ENCODE measurements at regions not wholly inside any gene's neighbourhood (a gene's known extent, or its start where the extent isn't known, plus 50 kb on each side); places are given as distances from the start of the nearest gene placed in this dataset.
A peak's percentile ranks its signal among the peaks of the same experiment; 100 is the strongest.

DNA sequence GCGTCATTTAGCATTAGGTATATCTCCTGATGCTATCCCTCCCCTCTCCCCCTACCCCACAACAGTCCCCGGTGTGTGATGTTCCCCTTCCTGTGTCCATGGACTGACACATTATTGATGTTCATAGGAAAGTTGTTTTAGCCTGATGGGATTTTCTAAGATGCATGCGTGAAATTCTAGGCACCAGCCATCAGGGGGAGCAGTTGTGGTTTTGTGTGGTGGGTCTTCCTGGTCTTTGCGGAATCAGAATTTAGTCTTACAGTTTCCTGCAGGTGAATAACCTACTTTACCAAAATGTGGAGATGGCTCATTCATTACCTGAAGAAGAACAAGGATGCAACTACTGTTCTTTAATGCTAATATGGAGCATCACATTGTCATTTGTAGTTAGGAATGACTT lies 455.0 kb upstream of the THBS1 start:
- DNase-seq (ENCODE audit: low read depth) = peak; percentile 10

- DNase-seq (ENCODE audit: low read depth) = no peak
Observed at GRCh38 chr15:39127151-39127790, 453.6 kb upstream of the THBS1 start.

DNA sequence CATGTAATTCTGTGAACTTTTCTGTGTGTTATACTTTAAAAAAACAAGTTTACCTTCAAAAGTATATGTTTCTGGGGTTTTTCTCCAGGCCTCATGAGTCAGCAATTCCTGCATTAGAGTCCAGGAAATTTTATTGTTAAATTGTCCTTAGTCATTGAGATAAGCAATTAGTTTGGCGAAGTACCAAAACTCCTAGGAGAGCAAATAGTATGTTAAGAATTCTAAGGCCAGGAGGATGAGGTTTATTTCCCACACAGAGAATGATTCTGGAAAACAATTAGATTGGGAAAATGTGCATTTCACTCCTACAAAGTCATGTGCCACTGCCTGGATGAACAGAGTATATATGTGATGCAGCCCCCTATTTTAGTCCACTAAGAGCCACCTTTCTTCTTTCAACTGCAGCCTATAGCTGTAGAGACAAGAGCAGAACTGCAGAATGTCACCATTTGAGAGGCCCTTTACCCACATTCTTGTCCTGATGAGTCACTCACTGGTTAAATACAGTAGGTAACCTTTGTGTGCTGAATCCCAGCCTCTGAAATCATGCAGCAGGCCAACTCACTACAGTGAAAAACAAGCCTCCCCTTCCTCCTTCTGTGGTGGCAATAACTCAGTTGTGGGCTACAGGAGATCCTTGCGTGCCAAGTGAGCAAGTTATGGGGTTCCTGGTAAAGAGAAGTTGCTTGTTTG lies 452.8 kb upstream of the THBS1 start:
- no peak for DNase-seq (ENCODE audit: low read depth)

DNA sequence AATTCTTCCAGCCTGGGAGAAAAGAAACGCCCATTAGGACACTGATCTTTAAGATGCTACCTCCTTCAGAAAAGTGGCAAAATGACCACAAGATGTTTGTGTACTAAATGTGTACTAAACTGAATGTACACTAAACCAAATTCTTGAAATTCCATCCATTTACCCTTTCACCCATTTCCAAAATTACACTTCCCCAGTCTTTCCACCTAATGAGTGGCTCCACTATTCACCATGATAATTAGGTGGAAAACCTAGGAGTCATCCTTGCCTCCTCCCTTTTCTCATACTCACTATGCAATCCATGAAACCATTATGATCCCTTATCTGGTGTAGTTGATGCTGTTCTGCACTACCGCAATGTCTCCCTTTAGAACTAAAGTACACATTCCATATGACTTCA lies 452.1 kb upstream of the THBS1 start:
- DNase-seq (ENCODE audit: low read depth) = no peak

- no peak for DNase-seq (ENCODE audit: low read depth)
Observed at GRCh38 chr15:39130556-39131379, 450.1 kb upstream of the THBS1 start.

- DNase-seq (ENCODE audit: low read depth) = no peak
Observed at GRCh38 chr15:39131609-39132008, 449.3 kb upstream of the THBS1 start.

GRCh38 chr15:39132070-39132469 lies 448.8 kb upstream of the THBS1 start:
- no peak for DNase-seq (ENCODE audit: low read depth)

DNA sequence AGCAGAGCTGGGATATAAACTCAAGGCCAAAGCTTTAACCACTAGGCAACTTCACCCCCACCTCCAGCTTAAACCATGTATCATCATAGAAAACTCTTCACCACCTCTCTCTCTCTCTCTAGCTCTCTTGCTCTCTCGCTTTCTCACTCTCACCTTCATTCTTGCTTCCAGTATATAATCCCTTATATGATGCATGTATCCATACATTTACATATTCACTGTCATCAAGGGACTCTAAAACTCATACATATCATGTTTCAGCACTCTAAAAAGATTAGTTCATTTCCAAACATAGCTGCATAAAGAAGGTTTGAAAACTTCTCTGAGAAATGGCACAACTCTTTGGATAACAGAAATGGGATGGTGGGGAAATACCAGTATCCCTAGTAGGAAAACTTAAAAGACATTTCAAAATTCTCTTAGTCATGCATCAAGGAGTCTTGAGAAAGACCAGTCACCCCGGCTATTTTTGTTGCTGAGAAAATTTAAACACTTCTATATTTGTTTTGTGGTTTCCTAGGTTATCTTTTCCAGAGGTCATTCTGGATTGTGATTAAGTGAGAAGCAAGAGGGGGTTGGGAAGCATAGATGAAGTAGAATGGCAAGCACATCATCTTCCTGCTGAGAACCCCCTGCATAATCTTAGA lies 447.8 kb upstream of the THBS1 start:
- DNase-seq (ENCODE audit: low read depth) = no peak

GRCh38 chr15:39134282-39134681 lies 446.6 kb upstream of the THBS1 start:
- no peak for DNase-seq (ENCODE audit: low read depth)

DNA sequence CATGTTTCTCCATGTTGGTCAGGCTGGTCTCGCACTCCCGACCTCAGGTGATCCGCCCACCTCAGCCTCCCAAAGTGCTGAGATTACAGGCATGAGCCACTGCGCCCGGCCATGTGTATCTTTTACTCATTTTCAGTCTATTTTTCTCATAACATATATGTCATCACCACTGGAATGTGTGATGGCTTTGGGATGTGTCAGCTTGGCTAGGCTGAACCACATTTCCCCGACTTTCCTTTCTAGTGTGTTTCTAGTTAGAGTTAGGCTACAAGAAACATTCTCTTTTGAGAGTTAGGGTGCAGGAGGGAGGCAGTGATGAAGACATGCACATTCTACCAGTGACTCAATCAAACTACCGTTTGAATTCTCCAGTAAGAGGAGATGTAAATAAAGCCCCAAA lies 444.9 kb upstream of the THBS1 start:
- DNase-seq (ENCODE audit: low read depth) = no peak

DNA sequence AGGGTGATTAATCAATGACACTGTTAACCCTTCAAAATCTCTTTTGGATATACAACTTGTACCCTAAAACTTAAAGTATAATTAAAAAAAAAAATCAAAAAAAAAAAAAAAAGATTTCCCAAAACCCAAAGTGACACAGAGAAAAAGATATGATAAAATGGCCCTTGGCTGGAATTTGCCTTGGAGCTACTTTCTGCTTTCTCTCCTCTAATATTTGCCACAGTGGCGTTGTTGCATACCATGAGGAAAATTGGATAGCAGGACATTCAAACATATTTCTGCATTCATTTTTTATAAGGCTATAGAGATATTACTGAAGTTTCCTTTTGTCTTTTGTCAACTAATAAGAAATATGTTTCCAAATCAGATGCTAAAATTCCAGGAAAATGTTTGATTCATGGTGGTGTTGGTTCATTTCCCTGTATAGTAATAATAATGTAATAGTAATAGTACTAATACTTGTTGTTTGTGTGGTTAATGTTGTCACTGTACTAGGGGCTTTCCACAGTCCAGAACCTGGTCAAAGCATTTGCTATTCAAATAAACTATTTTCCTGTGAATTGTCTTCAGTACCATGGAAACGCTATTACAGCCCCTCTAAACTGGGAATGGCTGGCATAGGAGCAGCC lies 441.3 kb upstream of the THBS1 start:
- DNase-seq (ENCODE audit: low read depth) = no peak

GRCh38 chr15:39140060-39140604 lies 440.7 kb upstream of the THBS1 start:
- DNase-seq (ENCODE audit: low read depth) = no peak

GRCh38 chr15:39142500-39142899 lies 438.4 kb upstream of the THBS1 start:
- no peak for DNase-seq (ENCODE audit: low read depth)

DNA sequence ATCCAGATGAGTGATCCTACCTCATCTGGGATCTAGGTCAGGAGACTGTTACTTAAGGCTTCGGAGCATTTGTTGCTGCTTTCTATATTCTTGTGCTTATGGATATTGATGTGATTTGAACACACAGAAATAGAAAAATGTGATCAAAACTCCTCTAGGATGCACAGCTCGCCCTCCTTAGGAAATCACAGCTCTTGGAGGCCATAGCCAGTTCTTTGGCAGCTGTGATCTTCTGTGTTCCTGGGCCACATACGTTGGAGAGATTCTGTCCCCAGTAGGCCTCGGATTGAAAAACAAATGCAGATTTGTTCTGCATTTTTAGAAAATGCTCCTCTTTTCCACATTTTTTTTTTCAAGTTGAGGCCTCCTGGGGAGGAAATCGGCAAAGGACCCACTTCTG lies 437.4 kb upstream of the THBS1 start:
- DNase-seq (ENCODE audit: low read depth) = no peak

DNA sequence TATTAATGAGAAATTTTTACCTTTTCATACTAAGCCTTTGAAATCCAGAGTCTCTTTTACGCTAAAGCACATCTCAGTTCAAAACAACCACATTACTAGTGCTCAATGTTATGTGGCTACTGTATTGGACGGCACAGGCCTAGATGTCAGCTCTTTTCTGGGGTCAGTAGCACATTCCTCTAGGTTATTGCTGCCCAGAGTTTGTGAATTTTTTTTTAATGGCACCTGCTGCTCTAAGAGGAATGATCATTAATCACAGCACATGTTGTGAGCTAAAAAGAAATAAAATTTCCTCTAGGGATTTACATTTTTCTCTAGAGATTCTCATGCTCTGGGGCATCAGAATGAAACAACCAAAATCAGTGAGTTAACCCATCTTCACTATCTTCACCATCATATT lies 436.8 kb upstream of the THBS1 start:
- no peak for DNase-seq (ENCODE audit: low read depth)

DNA sequence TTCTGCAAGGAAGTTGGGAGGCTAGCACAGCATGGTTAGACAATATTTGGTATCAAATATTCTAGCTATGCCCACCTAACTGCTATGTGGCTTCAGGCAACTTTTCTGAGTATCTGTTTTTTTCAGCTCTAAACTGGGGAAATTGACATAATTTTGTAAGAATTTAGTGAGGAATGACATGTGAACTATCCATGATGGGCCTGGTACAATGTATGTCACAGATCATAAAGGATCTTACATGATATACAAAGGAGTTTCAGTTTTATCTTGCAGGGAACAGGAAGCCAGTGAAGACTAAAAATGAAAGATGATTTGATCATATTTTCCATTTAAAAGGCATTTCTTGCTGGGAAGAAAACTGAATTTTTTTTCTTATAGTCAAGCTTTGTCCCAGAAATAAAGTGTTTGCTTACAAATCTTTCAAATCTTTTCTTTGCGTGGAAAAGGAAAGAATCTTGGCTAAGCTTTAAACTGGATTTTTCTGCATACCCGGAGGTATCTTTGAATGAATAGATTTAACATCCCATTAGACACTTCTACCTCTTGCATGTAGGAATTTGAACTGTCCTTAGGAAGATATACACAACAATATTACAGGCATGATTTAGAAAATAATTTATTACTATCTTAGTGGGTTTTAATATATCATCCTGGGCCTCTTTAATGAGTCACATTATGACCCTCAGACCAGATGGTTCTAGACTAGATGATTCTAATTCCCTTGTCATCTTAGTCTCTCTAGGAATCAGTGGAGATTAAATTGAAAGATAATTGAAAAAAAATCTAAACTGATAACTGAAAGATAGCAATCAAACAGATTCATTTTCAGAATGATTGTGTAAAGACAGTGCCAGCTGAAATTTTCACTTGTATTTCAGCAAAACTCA lies 436.0 kb upstream of the THBS1 start:
- no peak for DNase-seq (ENCODE audit: low read depth)

DNA sequence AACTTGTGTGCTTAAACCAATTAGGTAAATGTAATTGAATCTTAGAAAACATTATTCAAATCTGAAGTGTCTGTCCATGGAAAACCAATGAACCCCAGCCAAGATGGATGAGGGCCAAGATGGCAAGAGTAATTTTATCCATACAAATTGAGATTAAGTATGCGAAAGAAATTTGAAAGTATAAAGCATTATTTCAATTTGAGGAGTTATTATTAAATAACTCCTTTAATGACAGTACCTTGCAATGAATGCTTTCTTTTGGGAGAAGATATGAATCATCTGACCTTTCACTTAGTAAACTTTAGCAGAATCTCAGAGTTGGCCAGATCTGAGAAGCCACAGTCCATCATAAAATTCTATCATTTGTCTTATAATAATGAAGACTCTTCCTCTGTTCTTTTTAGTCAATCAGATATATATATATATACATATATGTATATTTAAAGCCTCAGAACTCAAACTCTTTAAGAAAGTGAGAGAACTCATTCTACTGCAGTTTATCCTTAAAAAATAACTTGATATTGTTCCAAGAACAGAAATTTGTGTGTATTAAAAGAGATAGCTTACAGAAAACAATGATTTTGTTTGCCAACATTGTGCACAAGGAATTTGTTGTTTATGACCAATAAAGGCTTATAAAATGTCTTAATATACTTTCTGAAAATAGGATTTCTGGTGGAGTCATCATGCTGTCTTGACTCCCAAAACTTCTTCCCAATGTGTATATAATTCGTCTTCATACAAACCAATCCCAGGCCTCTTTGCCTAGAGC lies 434.8 kb upstream of the THBS1 start:
- no peak for DNase-seq (ENCODE audit: low read depth)

DNA sequence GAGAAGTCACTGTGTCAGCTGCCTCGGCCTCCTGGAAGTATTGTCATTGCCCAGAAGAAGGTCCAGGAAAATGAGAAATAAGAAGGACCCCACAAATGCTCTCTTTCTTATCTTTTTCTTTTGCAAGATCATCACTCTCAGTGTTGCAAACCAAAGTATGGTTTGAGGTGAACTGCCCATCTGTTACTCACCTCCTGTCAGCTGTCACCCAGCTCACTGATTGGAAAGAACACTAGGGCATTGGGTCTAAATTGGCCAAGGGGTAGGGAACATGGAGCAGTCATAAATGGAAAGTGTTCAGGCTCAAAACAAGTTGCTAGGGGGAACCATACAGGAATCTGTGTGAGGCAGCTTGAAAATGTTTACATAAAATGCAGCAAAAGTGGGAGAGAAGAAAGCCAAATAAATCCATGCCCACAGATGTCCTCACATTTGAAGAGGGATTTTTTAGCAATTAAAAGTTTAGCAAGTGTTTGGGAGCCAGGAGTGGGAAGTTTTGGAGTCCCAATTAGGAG lies 431.2 kb upstream of the THBS1 start:
- DNase-seq (ENCODE audit: low read depth) = no peak

DNA sequence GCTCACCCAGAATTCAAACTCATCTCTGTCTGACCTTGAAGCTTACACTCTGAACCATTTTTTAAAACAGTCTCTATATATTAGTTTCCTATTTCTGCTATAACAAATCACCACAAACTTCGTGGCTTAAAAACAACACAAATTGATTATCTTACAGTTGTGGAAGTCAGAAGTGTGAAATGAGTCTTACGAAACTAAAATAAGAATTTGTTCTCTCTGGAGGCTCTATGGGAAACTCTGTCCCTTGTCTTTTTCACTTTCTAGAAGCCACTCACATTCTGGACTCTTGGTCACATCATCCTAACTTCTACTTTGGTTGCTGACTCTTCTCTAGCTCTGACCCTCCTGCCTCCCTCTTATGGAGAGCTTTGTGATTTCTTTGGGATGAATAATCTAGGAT lies 429.3 kb upstream of the THBS1 start:
- no peak for DNase-seq (ENCODE audit: low read depth)

Measured in activated gamma-delta T cell treated with anti-CD3 and anti-CD28 coated beads, Interleukin-2, amount 50 U/mL, for 16 hours (primary cell).